K562 (cell line): ENCODE measurements at regions not wholly inside any gene's neighbourhood (a gene's known extent, or its start where the extent isn't known, plus 50 kb on each side); places are given as distances from the start of the nearest gene placed in this dataset.

Experiments used
- ATF6 ChIP-seq: sonication (generic); formaldehyde crosslinking; IDR thresholded peaks from 2 replicates; pipeline ENCODE4 v1.4.0; 2020; ENCODE audit warnings: mild to moderate bottlenecking, missing genetic modification reagents
- CTCF ChIP-seq, 3 experiments: IDR thresholded peaks in 2 of 3; conservative IDR thresholded peaks in 1 of 3; 2 replicates each; pipeline ENCODE4 v1.5.1; 2011 to 2012; ENCODE audit warnings: low read length in 3 of 3, mild to moderate bottlenecking in 3 of 3, control low read depth in 2 of 3, improper control_type of control experiment in 1 of 3, inconsistent platforms in 1 of 3, low read depth in 1 of 3, mixed read lengths in 1 of 3, moderate library complexity in 1 of 3; ENCODE audit not compliant: insufficient read depth in 2 of 3
- KLF13 ChIP-seq: fragments of 450-650 bp; IDR thresholded peaks from 2 replicates; pipeline ENCODE4 v1.6.1; 2016; ENCODE audit warnings: missing genetic modification characterization, low read depth, mild to moderate bottlenecking, missing compliant biosample characterization, moderate library complexity, borderline replicate concordance
- MLLT1 ChIP-seq, 2 experiments: fragments of 450-650 bp; IDR thresholded peaks; 2 replicates each; pipeline ENCODE4 v1.6.1; 2016
- REST ChIP-seq, 2 experiments: fragments of 450-650 bp; formaldehyde crosslinking in 1 of 2; IDR thresholded peaks; 2 replicates each; pipeline versions ENCODE4 v1.4.0 to v1.6.1; 2014 to 2020; ENCODE audit warnings: mild to moderate bottlenecking in 2 of 2, borderline replicate concordance in 1 of 2, low read depth in 1 of 2

GRCh38 chrX:30939928-30940327, 50.9 kb upstream of the TAB3 start:
- TF ChIP-seq MLLT1 (IDR thresholded peaks at IDR 0.05): no peak
- no peak for TF ChIP-seq REST (IDR thresholded peaks at IDR 0.05; ENCODE audit: borderline replicate concordance)
- TF ChIP-seq REST (CRISPR knock-in tag; IDR thresholded peaks at IDR 0.05; ENCODE audit: low read depth): no peak
- no peak for TF ChIP-seq CTCF (IDR thresholded peaks at IDR 0.05 in 2 of 3, conservative IDR thresholded peaks at IDR 0.05 in 1 of 3; ENCODE audit: insufficient read depth in 2 of 3, low read depth in 1 of 3, low read length in 3 of 3)
- TF ChIP-seq ATF6 (CRISPR knock-in tag): no peak
- no peak for TF ChIP-seq KLF13 (tag)
